ENCODE measurements at regions not wholly inside any gene's neighbourhood (a gene's known extent, or its start where the extent isn't known, plus 50 kb on each side); places are given as distances from the start of the nearest gene placed in this dataset.

- TF ChIP-seq, protein P1, sequence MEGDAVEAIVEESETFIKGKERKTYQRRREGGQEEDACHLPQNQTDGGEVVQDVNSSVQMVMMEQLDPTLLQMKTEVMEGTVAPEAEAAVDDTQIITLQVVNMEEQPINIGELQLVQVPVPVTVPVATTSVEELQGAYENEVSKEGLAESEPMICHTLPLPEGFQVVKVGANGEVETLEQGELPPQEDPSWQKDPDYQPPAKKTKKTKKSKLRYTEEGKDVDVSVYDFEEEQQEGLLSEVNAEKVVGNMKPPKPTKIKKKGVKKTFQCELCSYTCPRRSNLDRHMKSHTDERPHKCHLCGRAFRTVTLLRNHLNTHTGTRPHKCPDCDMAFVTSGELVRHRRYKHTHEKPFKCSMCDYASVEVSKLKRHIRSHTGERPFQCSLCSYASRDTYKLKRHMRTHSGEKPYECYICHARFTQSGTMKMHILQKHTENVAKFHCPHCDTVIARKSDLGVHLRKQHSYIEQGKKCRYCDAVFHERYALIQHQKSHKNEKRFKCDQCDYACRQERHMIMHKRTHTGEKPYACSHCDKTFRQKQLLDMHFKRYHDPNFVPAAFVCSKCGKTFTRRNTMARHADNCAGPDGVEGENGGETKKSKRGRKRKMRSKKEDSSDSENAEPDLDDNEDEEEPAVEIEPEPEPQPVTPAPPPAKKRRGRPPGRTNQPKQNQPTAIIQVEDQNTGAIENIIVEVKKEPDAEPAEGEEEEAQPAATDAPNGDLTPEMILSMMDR (IDR thresholded peaks at IDR 0.05) = no peak
- TF ChIP-seq TCF7L2 (IDR thresholded peaks at IDR 0.05; ENCODE audit: low read depth, low read length) (no peak), SIN3A (IDR thresholded peaks at IDR 0.05; ENCODE audit: borderline replicate concordance, insufficient read depth, low read depth, low read length) (no peak), POLR2AphosphoS5 (IDR thresholded peaks at IDR 0.05; ENCODE audit: low read depth, low read length) (no peak)
- TF ChIP-seq, protein P2, sequence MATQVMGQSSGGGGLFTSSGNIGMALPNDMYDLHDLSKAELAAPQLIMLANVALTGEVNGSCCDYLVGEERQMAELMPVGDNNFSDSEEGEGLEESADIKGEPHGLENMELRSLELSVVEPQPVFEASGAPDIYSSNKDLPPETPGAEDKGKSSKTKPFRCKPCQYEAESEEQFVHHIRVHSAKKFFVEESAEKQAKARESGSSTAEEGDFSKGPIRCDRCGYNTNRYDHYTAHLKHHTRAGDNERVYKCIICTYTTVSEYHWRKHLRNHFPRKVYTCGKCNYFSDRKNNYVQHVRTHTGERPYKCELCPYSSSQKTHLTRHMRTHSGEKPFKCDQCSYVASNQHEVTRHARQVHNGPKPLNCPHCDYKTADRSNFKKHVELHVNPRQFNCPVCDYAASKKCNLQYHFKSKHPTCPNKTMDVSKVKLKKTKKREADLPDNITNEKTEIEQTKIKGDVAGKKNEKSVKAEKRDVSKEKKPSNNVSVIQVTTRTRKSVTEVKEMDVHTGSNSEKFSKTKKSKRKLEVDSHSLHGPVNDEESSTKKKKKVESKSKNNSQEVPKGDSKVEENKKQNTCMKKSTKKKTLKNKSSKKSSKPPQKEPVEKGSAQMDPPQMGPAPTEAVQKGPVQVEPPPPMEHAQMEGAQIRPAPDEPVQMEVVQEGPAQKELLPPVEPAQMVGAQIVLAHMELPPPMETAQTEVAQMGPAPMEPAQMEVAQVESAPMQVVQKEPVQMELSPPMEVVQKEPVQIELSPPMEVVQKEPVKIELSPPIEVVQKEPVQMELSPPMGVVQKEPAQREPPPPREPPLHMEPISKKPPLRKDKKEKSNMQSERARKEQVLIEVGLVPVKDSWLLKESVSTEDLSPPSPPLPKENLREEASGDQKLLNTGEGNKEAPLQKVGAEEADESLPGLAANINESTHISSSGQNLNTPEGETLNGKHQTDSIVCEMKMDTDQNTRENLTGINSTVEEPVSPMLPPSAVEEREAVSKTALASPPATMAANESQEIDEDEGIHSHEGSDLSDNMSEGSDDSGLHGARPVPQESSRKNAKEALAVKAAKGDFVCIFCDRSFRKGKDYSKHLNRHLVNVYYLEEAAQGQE (IDR thresholded peaks at IDR 0.05; ENCODE audit: insufficient read depth in 1 of 2, low read depth in 2 of 2, low read length in 1 of 2) = no peak
Measured at GRCh38 chr1:244220410-244220809, 169.3 kb downstream of the ZBTB18 start.

Measured in Panc1 (cell line).